ENCODE measurements at regions not wholly inside any gene's neighbourhood (a gene's known extent, or its start where the extent isn't known, plus 50 kb on each side); places are given as distances from the start of the nearest gene placed in this dataset.

DNA sequence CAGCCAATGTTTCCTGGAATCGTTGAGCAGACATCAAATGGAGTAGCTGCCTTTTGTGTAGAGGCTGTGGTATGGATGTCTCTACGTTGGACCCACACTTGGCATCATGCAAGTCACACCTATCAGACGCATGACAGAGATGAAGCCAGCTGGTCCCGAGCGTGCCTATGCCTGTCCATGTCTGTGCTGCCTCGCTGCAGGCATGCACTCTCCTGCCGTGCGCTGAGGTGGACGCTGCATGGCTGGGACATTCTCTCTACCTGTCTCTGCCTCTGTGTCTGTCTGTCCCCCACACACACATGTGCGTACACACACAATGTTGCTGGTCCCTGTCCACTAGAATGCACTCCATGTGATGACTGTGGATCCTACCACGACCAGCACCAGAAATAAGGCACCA is 514.2 kb upstream of the MYT1L start:
- no peak overlapping the region for H3K27ac ChIP-seq (ENCODE audit: low read depth, low read length)
- peaks cover 4 to 32% (median 25%) of the 10 kb centered on the region in 5 donors for H3K4me1 ChIP-seq (ENCODE audit: control insufficient read depth in 5 of 5, insufficient read depth in 5 of 5, low read length in 5 of 5)
- H3K9me3 ChIP-seq (ENCODE audit: control insufficient read depth in 5 of 5, low read length in 5 of 5), result no peaks in the 10 kb centered on the region
- H3K9ac ChIP-seq (ENCODE audit: low read length in 5 of 5), result no peak overlapping the region
- no peak overlapping the region for H3K4me3 ChIP-seq (ENCODE audit: low read depth in 1 of 5, low read length in 5 of 5)
- peaks cover 0 to 2% (median 0%) of the 10 kb centered on the region in 5 donors for H3K27me3 ChIP-seq (ENCODE audit: control insufficient read depth in 5 of 5, insufficient read depth in 4 of 5, low read length in 5 of 5)
- H3K36me3 ChIP-seq (ENCODE audit: control insufficient read depth in 5 of 5, insufficient read depth in 5 of 5, low read length in 5 of 5), result no peaks in the 10 kb centered on the region

- Histone ChIP-seq H3K9ac (ENCODE audit: low read length in 5 of 5) (no peak overlapping the region), H3K36me3 (ENCODE audit: control insufficient read depth in 5 of 5, insufficient read depth in 5 of 5, low read length in 5 of 5) (no peaks in the 10 kb centered on the region), H3K27ac (ENCODE audit: low read depth, low read length) (no peak overlapping the region), H3K9me3 (ENCODE audit: control insufficient read depth in 5 of 5, low read length in 5 of 5) (no peaks in the 10 kb centered on the region), H3K27me3 (ENCODE audit: control insufficient read depth in 5 of 5, insufficient read depth in 4 of 5, low read length in 5 of 5) (peaks cover 0 to 2% (median 0%) of the 10 kb centered on the region in 5 donors), H3K4me3 (ENCODE audit: low read depth in 1 of 5, low read length in 5 of 5) (no peak overlapping the region), H3K4me1 (ENCODE audit: control insufficient read depth in 5 of 5, insufficient read depth in 5 of 5, low read length in 5 of 5) (peaks cover 4 to 42% (median 36%) of the 10 kb centered on the region in 5 donors)
Observed at GRCh38 chr2:2843969-2844548, 513.0 kb upstream of the MYT1L start.

DNA sequence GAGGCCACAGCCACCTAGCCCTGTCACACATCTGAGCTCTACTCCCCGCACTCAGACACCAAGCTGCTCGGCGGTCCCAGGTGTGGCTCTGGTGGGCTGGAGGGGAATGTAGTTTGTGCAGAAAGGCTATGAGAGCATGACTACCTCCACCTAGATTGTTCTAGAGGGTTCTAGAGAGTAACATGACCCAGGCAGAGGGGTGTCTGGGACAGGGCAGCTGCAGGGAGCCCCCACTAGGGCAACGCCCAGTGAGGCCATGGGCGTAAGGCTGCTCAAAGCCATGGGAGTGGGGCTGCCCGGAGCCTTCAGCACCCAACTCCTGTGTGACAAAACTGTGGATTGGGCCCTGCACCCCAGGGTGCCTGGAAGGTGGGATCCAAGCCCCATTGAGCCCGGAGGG is 511.4 kb upstream of the MYT1L start:
- no peak overlapping the region for H3K4me3 ChIP-seq (ENCODE audit: low read depth in 1 of 5, low read length in 5 of 5)
- no peaks in the 10 kb centered on the region for H3K36me3 ChIP-seq (ENCODE audit: control insufficient read depth in 5 of 5, insufficient read depth in 5 of 5, low read length in 5 of 5)
- H3K27me3 ChIP-seq (ENCODE audit: control insufficient read depth in 5 of 5, insufficient read depth in 4 of 5, low read length in 5 of 5), result no peaks in the 10 kb centered on the region
- no peak overlapping the region for H3K27ac ChIP-seq (ENCODE audit: low read depth, low read length)
- H3K4me1 ChIP-seq (ENCODE audit: control insufficient read depth in 5 of 5, insufficient read depth in 5 of 5, low read length in 5 of 5), result peaks cover 4 to 30% (median 24%) of the 10 kb centered on the region in 5 donors
- no peak overlapping the region for H3K9ac ChIP-seq (ENCODE audit: low read length in 5 of 5)
- H3K9me3 ChIP-seq (ENCODE audit: control insufficient read depth in 5 of 5, low read length in 5 of 5), result no peaks in the 10 kb centered on the region

DNA sequence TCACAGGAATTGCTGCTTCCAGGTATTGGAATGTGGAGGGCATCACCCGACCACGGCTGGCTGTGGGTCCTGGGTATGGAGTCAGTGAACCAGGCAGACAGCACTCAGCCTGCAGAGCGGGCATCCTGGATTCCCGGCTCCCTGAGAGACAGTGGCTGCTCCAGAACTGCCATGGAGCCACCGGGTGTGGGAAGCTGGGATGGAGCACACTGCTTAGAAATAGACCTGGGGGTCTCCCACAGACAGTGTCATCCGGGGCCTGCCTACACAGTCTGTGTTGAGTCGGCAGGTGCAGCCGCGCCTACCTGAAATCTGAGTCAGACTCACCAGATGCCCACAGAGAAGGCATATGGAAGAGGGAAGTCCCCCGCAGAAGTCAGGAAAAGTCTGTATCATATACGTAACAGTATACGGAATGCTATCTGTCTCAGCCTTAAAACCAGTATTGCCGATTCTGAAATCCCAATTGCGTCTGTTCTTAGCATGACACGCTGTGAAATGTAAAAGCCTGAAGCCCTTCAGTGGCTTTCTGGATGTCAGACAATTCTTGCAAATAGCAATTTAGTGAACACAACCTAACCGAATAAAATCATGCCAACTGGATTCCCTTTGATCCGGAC is 509.7 kb upstream of the MYT1L start:
- H3K9ac ChIP-seq (ENCODE audit: low read length in 5 of 5), result no peak overlapping the region
- peaks cover 0 to 15% (median 10%) of the 10 kb centered on the region in 5 donors for H3K4me1 ChIP-seq (ENCODE audit: control insufficient read depth in 5 of 5, insufficient read depth in 5 of 5, low read length in 5 of 5)
- no peak overlapping the region for H3K27ac ChIP-seq (ENCODE audit: low read depth, low read length)
- no peaks in the 10 kb centered on the region for H3K27me3 ChIP-seq (ENCODE audit: control insufficient read depth in 5 of 5, insufficient read depth in 4 of 5, low read length in 5 of 5)
- no peaks in the 10 kb centered on the region for H3K36me3 ChIP-seq (ENCODE audit: control insufficient read depth in 5 of 5, insufficient read depth in 5 of 5, low read length in 5 of 5)
- no peak overlapping the region for H3K4me3 ChIP-seq (ENCODE audit: low read depth in 1 of 5, low read length in 5 of 5)
- H3K9me3 ChIP-seq (ENCODE audit: control insufficient read depth in 5 of 5, low read length in 5 of 5), result no peaks in the 10 kb centered on the region

DNA sequence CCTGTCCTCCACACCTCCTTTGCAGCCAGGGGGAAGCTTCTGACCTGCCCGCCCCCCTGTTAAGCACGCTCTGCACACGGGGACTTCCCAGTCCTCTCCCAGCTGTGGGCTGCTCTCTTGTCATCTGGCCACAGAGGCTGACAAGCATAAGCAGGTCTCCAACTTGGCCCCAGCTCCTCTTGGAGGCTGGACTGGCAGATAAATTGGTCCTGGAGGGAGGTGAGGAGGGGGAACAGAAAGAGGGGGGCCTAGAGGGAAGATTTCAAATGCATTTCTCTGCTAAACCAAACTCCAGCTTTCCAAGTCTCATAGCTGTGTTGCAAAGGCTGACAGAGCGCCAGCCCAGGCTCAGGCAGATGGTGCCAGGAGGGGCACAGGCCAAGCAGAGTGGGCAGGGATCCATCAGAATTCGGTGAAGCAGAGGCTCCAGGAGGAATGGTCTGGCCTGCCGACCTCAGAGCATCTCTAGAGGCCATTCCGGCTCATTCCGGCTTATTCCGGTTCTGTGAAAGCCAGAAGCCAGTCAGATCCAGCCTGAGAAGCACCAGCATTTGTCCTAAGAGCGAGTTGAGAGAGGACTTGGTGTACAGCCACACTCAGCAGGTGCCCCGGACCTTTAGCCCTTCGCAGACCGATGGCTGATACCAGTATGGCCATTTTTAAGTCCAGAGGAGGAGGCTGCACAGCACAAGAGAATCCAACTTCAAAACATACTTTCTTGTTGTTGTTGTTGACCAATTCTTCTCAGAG is 508.9 kb upstream of the MYT1L start:
- Histone ChIP-seq H3K27ac (ENCODE audit: low read depth, low read length) (no peak overlapping the region), H3K4me1 (ENCODE audit: control insufficient read depth in 5 of 5, insufficient read depth in 5 of 5, low read length in 5 of 5) (peaks cover 0 to 15% (median 10%) of the 10 kb centered on the region in 5 donors), H3K36me3 (ENCODE audit: control insufficient read depth in 5 of 5, insufficient read depth in 5 of 5, low read length in 5 of 5) (no peaks in the 10 kb centered on the region), H3K9ac (ENCODE audit: low read length in 5 of 5) (no peak overlapping the region), H3K27me3 (ENCODE audit: control insufficient read depth in 5 of 5, insufficient read depth in 4 of 5, low read length in 5 of 5) (no peaks in the 10 kb centered on the region), H3K9me3 (ENCODE audit: control insufficient read depth in 5 of 5, low read length in 5 of 5) (no peaks in the 10 kb centered on the region), H3K4me3 (ENCODE audit: low read depth in 1 of 5, low read length in 5 of 5) (peak overlapping the region in 1 of 5 donors; percentile 32)

GRCh38 chr2:2839393-2839781 is 508.3 kb upstream of the MYT1L start:
- Histone ChIP-seq H3K36me3 (ENCODE audit: control insufficient read depth in 5 of 5, insufficient read depth in 5 of 5, low read length in 5 of 5) (no peaks in the 10 kb centered on the region), H3K4me1 (ENCODE audit: control insufficient read depth in 5 of 5, insufficient read depth in 5 of 5, low read length in 5 of 5) (peaks cover 0 to 15% (median 10%) of the 10 kb centered on the region in 5 donors), H3K27ac (ENCODE audit: low read depth, low read length) (no peak overlapping the region), H3K27me3 (ENCODE audit: control insufficient read depth in 5 of 5, insufficient read depth in 4 of 5, low read length in 5 of 5) (no peaks in the 10 kb centered on the region), H3K9me3 (ENCODE audit: control insufficient read depth in 5 of 5, low read length in 5 of 5) (no peaks in the 10 kb centered on the region), H3K9ac (ENCODE audit: low read length in 5 of 5) (no peak overlapping the region), H3K4me3 (ENCODE audit: low read depth in 1 of 5, low read length in 5 of 5) (peak overlapping the region in 1 of 5 donors; percentile 32)

DNA sequence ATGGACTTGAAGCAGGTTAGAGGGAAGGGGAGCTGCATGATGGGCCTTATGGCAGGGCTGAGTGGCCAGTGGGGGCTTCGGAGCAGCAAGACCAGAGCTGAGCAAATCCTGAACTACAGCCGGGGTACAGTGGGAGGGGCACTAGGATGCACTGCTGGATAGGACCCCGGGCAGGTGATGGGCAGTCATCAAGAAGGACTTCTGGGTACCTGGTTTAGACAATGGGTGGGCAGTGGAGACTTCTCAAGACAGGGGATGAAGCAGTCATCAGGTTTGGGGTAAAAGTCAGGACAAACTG is 507.4 kb upstream of the MYT1L start:
- Histone ChIP-seq H3K4me3 (ENCODE audit: low read depth in 1 of 5, low read length in 5 of 5) (no peak overlapping the region), H3K27me3 (ENCODE audit: control insufficient read depth in 5 of 5, insufficient read depth in 4 of 5, low read length in 5 of 5) (no peaks in the 10 kb centered on the region), H3K27ac (ENCODE audit: low read depth, low read length) (no peak overlapping the region), H3K4me1 (ENCODE audit: control insufficient read depth in 5 of 5, insufficient read depth in 5 of 5, low read length in 5 of 5) (peaks cover 0 to 15% (median 10%) of the 10 kb centered on the region in 5 donors), H3K36me3 (ENCODE audit: control insufficient read depth in 5 of 5, insufficient read depth in 5 of 5, low read length in 5 of 5) (no peaks in the 10 kb centered on the region), H3K9ac (ENCODE audit: low read length in 5 of 5) (no peak overlapping the region), H3K9me3 (ENCODE audit: control insufficient read depth in 5 of 5, low read length in 5 of 5) (no peaks in the 10 kb centered on the region)

DNA sequence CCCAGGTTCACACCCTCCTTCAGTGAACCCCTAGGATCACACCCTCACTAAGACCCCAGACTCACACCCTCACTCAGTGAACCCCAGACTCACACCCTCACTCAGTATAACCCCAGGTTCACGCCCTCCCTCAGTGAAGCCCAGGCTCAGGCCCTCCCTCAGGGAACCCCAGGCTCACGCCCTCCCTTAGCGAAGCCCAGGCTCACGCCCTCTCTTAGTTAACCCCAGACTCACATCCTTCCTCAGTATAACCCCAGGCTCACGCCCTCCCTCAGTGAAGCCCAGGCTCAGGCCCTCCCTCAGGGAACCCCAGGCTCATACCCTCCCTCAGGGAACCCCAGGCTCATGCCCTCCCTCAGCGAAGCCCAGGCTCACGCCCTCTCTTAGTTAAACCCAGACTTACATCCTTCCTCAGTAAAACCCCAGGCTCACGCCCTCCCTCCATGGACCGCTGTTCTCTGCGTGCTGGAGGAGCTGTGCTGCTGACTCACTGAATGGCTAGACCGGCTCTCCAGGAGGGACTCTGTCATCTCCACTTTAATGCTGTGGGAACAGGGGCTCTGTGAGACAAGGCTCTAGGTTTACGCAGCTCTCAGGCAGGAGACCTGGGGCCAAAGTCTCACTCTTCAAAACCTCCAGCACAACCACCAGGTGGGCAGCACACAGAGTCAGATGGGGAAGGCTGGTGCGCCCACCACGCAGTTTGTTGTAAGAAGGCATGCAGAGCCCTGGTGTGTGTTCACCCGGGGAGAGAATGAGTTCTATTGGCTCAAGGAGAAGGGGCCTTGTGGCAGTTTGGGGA is 506.9 kb upstream of the MYT1L start:
- no peaks in the 10 kb centered on the region for H3K9me3 ChIP-seq (ENCODE audit: control insufficient read depth in 5 of 5, low read length in 5 of 5)
- no peaks in the 10 kb centered on the region for H3K27me3 ChIP-seq (ENCODE audit: control insufficient read depth in 5 of 5, insufficient read depth in 4 of 5, low read length in 5 of 5)
- no peak overlapping the region for H3K27ac ChIP-seq (ENCODE audit: low read depth, low read length)
- peaks cover 0 to 15% (median 10%) of the 10 kb centered on the region in 5 donors for H3K4me1 ChIP-seq (ENCODE audit: control insufficient read depth in 5 of 5, insufficient read depth in 5 of 5, low read length in 5 of 5)
- no peaks in the 10 kb centered on the region for H3K36me3 ChIP-seq (ENCODE audit: control insufficient read depth in 5 of 5, insufficient read depth in 5 of 5, low read length in 5 of 5)
- H3K4me3 ChIP-seq (ENCODE audit: low read depth in 1 of 5, low read length in 5 of 5), result no peak overlapping the region
- H3K9ac ChIP-seq (ENCODE audit: low read length in 5 of 5), result no peak overlapping the region

GRCh38 chr2:2836343-2837070 is 505.4 kb upstream of the MYT1L start:
- H3K27ac ChIP-seq (ENCODE audit: low read depth, low read length), result no peak overlapping the region
- no peak overlapping the region for H3K9ac ChIP-seq (ENCODE audit: low read length in 5 of 5)
- no peaks in the 10 kb centered on the region for H3K27me3 ChIP-seq (ENCODE audit: control insufficient read depth in 5 of 5, insufficient read depth in 4 of 5, low read length in 5 of 5)
- H3K4me3 ChIP-seq (ENCODE audit: low read depth in 1 of 5, low read length in 5 of 5), result no peak overlapping the region
- peaks cover 0 to 15% (median 10%) of the 10 kb centered on the region in 5 donors for H3K4me1 ChIP-seq (ENCODE audit: control insufficient read depth in 5 of 5, insufficient read depth in 5 of 5, low read length in 5 of 5)
- H3K36me3 ChIP-seq (ENCODE audit: control insufficient read depth in 5 of 5, insufficient read depth in 5 of 5, low read length in 5 of 5), result no peaks in the 10 kb centered on the region
- H3K9me3 ChIP-seq (ENCODE audit: control insufficient read depth in 5 of 5, low read length in 5 of 5), result no peaks in the 10 kb centered on the region
